D341Med (cell line): ENCODE measurements at regions not wholly inside any gene's neighbourhood (a gene's known extent, or its start where the extent isn't known, plus 50 kb on each side); places are given as distances from the start of the nearest gene placed in this dataset.
"Not testable (repeated sequence)": the region's sequence is repeated elsewhere in the genome, so short reads cannot be mapped to it uniquely, and the experiment has no call there.

Experiments used
- DNase-seq: peaks from one replicate; pipeline ENCODE4 v3.0.0; 2012; ENCODE audit warnings: low spot score

- no peak for DNase-seq
These were observed 57.4 kb upstream of the ZBTB20 start for GRCh38 chr3:115204475-115204874.

GRCh38 chr3:115208066-115208750, 61.1 kb upstream of the ZBTB20 start:
- DNase-seq, result no peak

- DNase-seq, result no peak
These were observed 64.9 kb upstream of the ZBTB20 start for GRCh38 chr3:115211810-115212492.

GRCh38 chr3:115212615-115213014, 65.5 kb upstream of the ZBTB20 start:
- DNase-seq, result no peak

- DNase-seq, result not testable (repeated sequence)
These were observed 66.0 kb upstream of the ZBTB20 start for GRCh38 chr3:115213052-115213451.

GRCh38 chr3:115217292-115217677, 70.2 kb upstream of the ZBTB20 start:
- no peak for DNase-seq

- peak; percentile 43 for DNase-seq
These were observed 70.8 kb upstream of the ZBTB20 start for GRCh38 chr3:115217678-115218451.

GRCh38 chr3:115218859-115219258, 71.8 kb upstream of the ZBTB20 start:
- DNase-seq, result no peak

GRCh38 chr3:115224687-115225086, 77.6 kb upstream of the ZBTB20 start:
- DNase-seq, result no peak

- DNase-seq, result no peak
These were observed 79.9 kb upstream of the ZBTB20 start for GRCh38 chr3:115226844-115227445.

GRCh38 chr3:115227461-115227860, 80.4 kb upstream of the ZBTB20 start:
- no peak for DNase-seq

- no peak for DNase-seq
These were observed 81.2 kb upstream of the ZBTB20 start for GRCh38 chr3:115228266-115228665.

GRCh38 chr3:115232167-115232566, 85.1 kb upstream of the ZBTB20 start:
- no peak for DNase-seq

GRCh38 chr3:115233021-115233420, 85.9 kb upstream of the ZBTB20 start:
- DNase-seq, result no peak

- no peak for DNase-seq
These were observed 89.4 kb upstream of the ZBTB20 start for GRCh38 chr3:115236496-115236895.

GRCh38 chr3:115239717-115240116, 92.6 kb upstream of the ZBTB20 start:
- no peak for DNase-seq

- DNase-seq, result no peak
These were observed 97.3 kb upstream of the ZBTB20 start for GRCh38 chr3:115244350-115244749.

- no peak for DNase-seq
These were observed 98.3 kb upstream of the ZBTB20 start for GRCh38 chr3:115245438-115245837.

- DNase-seq, result no peak
These were observed 98.8 kb upstream of the ZBTB20 start for GRCh38 chr3:115245899-115246298.

GRCh38 chr3:115246461-115247020, 99.5 kb upstream of the ZBTB20 start:
- no peak for DNase-seq

- DNase-seq, result no peak
These were observed 101.2 kb upstream of the ZBTB20 start for GRCh38 chr3:115248274-115248673.

- DNase-seq, result no peak
These were observed 104.4 kb upstream of the ZBTB20 start for GRCh38 chr3:115251509-115251908.
